ENCODE measurements at regions not wholly inside any gene's neighbourhood (a gene's known extent, or its start where the extent isn't known, plus 50 kb on each side); places are given as distances from the start of the nearest gene placed in this dataset.

DNA sequence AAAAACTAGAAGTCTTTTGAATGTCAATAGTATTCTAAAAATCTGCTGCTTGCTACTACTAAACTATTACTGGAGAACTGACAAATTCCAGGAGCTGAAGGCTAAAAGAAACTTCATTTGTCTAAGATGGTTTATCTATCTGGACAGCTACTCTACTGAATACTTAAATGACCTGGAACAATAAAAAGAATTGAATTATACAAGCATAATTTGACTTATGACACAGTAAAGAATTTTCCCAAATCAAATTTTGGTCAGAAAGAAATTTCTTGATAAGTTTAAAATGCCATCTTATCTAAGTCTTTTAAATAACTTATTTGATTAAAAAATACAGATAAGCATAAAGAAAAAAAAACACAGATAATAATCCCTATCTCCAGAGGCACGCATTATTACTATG lies 80.2 kb upstream of the ITGA4 start:
- H4K20me1 ChIP-seq, result no peaks in the 10 kb centered on the region
- H3K27ac ChIP-seq, result no peak overlapping the region
- H3K9ac ChIP-seq, result no peak overlapping the region
- H3K4me3 ChIP-seq, result no peak overlapping the region
- no peaks in the 10 kb centered on the region for H3K36me3 ChIP-seq
- H3K4me2 ChIP-seq, result no peak overlapping the region
- peaks cover 42% of the 10 kb centered on the region for H3K4me1 ChIP-seq
- no peaks in the 10 kb centered on the region for H3K27me3 ChIP-seq
- peaks cover 5% of the 10 kb centered on the region; the same call in 1 of the 2 replicates for H3K9me3 ChIP-seq
- no peak for TF ChIP-seq Cebpa-rat (IDR thresholded peaks at IDR 0.05)

DNA sequence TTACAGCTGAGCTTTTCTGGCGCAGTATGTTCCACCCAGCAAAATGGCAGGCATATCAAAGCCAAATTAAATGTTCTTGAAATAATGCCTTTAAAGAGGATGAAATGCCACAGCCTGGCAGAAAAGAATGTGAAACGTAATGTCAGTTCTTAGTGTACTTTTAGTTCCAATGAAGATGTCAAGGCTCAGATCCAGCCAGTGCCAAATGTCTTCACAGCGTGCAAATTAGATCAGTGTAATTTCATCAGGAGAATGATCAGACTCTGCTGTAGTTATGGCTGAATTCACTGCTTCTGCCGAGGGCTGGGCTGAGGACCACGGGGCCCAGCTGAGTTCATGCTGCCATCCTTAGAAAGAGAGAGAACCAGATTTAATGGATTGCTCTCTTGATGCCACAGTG lies 78.7 kb upstream of the ITGA4 start:
- no peaks in the 10 kb centered on the region for H4K20me1 ChIP-seq
- H3K9me3 ChIP-seq, result peaks cover 10% of the 10 kb centered on the region; the same call in 1 of the 2 replicates
- H3K4me2 ChIP-seq, result no peak overlapping the region
- H3K4me3 ChIP-seq, result no peak overlapping the region
- no peaks in the 10 kb centered on the region for H3K36me3 ChIP-seq
- H3K27me3 ChIP-seq, result no peaks in the 10 kb centered on the region
- H3K9ac ChIP-seq, result no peak overlapping the region
- H3K4me1 ChIP-seq, result peaks cover 34% of the 10 kb centered on the region
- H3K27ac ChIP-seq, result no peak overlapping the region
- no peak for TF ChIP-seq Cebpa-rat (IDR thresholded peaks at IDR 0.05)

- Histone ChIP-seq H3K27ac (no peak overlapping the region), H3K36me3 (no peaks in the 10 kb centered on the region), H3K4me1 (peaks cover 23% of the 10 kb centered on the region), H3K4me3 (no peak overlapping the region), H3K9ac (no peak overlapping the region), H3K9me3 (peaks cover 18% of the 10 kb centered on the region), H3K27me3 (no peaks in the 10 kb centered on the region), H3K4me2 (peak overlapping the region; percentile 56), H4K20me1 (no peaks in the 10 kb centered on the region)
- no peak for TF ChIP-seq Cebpa-rat (IDR thresholded peaks at IDR 0.05)
Observed at GRCh38 chr2:181380581-181380980, 76.6 kb upstream of the ITGA4 start.

GRCh38 chr2:181384923-181385322 lies 72.3 kb upstream of the ITGA4 start:
- H3K36me3 ChIP-seq, result no peaks in the 10 kb centered on the region
- no peaks in the 10 kb centered on the region for H4K20me1 ChIP-seq
- no peaks in the 10 kb centered on the region for H3K27me3 ChIP-seq
- peaks cover 13% of the 10 kb centered on the region; the same call in 1 of the 2 replicates for H3K9me3 ChIP-seq
- no peak overlapping the region for H3K4me3 ChIP-seq
- TF ChIP-seq Cebpa-rat (IDR thresholded peaks at IDR 0.05), result no peak
- no peak overlapping the region for H3K4me2 ChIP-seq
- no peak overlapping the region for H3K27ac ChIP-seq
- H3K4me1 ChIP-seq, result peaks cover 11% of the 10 kb centered on the region
- no peak overlapping the region for H3K9ac ChIP-seq

- Histone ChIP-seq H4K20me1 (no peaks in the 10 kb centered on the region), H3K9ac (no peak overlapping the region), H3K27me3 (no peaks in the 10 kb centered on the region), H3K4me2 (no peak overlapping the region), H3K4me1 (peaks cover 14% of the 10 kb centered on the region), H3K27ac (no peak overlapping the region), H3K36me3 (no peaks in the 10 kb centered on the region), H3K9me3 (no peaks in the 10 kb centered on the region), H3K4me3 (no peak overlapping the region)
- TF ChIP-seq Cebpa-rat (IDR thresholded peaks at IDR 0.05), result no peak
Observed at GRCh38 chr2:181389524-181389923, 67.7 kb upstream of the ITGA4 start.

GRCh38 chr2:181393472-181393871 lies 63.7 kb upstream of the ITGA4 start:
- TF ChIP-seq Cebpa-rat (IDR thresholded peaks at IDR 0.05), result no peak
- Histone ChIP-seq H3K27ac (peak overlapping the region; percentile 67), H3K9ac (no peak overlapping the region), H4K20me1 (no peaks in the 10 kb centered on the region), H3K36me3 (no peaks in the 10 kb centered on the region), H3K4me2 (peak overlapping the region; percentile 70), H3K4me3 (peak overlapping the region; percentile 31; the same call in 1 of the 2 replicates), H3K27me3 (no peaks in the 10 kb centered on the region), H3K9me3 (peaks cover 7% of the 10 kb centered on the region), H3K4me1 (peaks cover 47% of the 10 kb centered on the region)

GRCh38 chr2:181394741-181395437 lies 62.3 kb upstream of the ITGA4 start:
- Histone ChIP-seq H3K27me3 (no peaks in the 10 kb centered on the region), H3K4me3 (0 out of 2 replicates have a peak overlapping the region, but pooled peaks have one; percentile 3), H4K20me1 (no peaks in the 10 kb centered on the region), H3K36me3 (no peaks in the 10 kb centered on the region), H3K27ac (peak overlapping the region; percentile 43; the same call in 1 of the 2 replicates), H3K4me2 (peak overlapping the region; percentile 41), H3K4me1 (peaks cover 56% of the 10 kb centered on the region), H3K9me3 (peaks cover 7% of the 10 kb centered on the region), H3K9ac (no peak overlapping the region)
- no peak for TF ChIP-seq Cebpa-rat (IDR thresholded peaks at IDR 0.05)

DNA sequence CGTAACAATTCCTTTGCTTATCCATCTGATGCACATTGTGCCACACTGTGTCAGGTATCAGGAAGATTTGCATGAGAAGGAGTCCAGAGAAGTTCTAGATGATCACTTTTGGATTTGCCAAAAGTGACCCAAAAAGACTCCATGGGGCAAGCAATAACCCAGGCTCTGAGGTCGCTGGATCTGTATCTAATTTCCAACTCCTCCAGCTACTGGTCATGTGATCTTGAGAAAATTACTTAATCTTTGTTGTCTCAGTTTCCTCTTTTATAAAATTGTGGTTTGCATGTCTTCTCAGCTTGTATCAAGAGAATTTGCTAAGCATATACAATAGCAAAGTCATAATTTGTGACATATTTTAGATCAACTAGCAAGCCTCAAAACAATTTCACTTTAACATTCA lies 61.3 kb upstream of the ITGA4 start:
- TF ChIP-seq Cebpa-rat (IDR thresholded peaks at IDR 0.05), result no peak
- peaks cover 7% of the 10 kb centered on the region for H3K9me3 ChIP-seq
- no peaks in the 10 kb centered on the region for H3K27me3 ChIP-seq
- H3K4me3 ChIP-seq, result no peak overlapping the region
- H3K36me3 ChIP-seq, result no peaks in the 10 kb centered on the region
- peaks cover 56% of the 10 kb centered on the region for H3K4me1 ChIP-seq
- H4K20me1 ChIP-seq, result no peaks in the 10 kb centered on the region
- no peak overlapping the region for H3K9ac ChIP-seq
- no peak overlapping the region for H3K27ac ChIP-seq
- 0 out of 2 replicates have a peak overlapping the region, but pooled peaks have one; percentile 32 for H3K4me2 ChIP-seq

DNA sequence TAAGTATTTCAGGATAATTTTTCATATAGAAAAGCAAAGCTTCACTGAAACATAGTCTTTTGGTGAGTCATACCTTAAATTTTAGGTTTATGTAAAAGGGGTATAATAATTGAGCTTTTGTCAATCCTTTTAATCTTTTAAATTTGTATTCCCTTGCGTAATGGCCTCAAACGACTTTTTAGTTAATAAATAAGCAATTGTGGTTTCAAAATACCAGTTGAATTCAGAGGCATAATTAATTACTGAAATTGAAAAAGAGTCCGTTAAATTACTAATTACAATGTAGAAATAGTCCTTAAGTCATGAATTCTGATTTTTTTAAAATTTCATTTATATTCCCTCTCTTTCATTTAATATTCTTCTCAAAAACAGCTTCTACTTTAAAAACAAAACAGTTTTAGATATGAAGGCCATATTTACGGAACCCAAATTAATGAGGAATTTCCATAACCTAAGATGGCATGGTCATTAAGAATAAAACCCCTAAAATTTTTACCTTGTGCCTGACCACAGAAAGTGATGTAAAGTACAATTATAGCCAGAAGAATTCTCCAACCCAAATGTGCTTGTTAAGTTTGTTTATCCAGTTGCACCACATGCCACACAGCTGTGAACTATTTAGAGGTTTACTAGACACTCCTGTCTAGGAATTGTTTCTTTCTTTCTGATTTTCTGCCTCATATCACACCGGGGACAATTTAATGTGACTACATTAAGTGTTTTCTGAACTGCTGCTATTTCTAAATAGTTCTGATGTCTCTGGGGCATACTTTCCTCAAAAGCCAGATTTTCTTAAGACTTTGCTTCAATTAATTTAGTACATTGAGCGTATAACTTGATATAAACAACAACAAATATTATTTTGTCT lies 60.7 kb upstream of the ITGA4 start:
- no peaks in the 10 kb centered on the region for H3K27me3 ChIP-seq
- no peak overlapping the region for H3K4me3 ChIP-seq
- peaks cover 7% of the 10 kb centered on the region for H3K9me3 ChIP-seq
- TF ChIP-seq Cebpa-rat (IDR thresholded peaks at IDR 0.05), result no peak
- H3K9ac ChIP-seq, result no peak overlapping the region
- no peaks in the 10 kb centered on the region for H3K36me3 ChIP-seq
- peak overlapping the region; percentile 32 for H3K4me2 ChIP-seq
- H3K4me1 ChIP-seq, result peaks cover 56% of the 10 kb centered on the region
- no peak overlapping the region for H3K27ac ChIP-seq
- H4K20me1 ChIP-seq, result no peaks in the 10 kb centered on the region

- Histone ChIP-seq H3K4me3 (no peak overlapping the region), H3K9me3 (peaks cover 7% of the 10 kb centered on the region), H3K4me2 (peak overlapping the region; percentile 32; the same call in 1 of the 2 replicates), H3K36me3 (no peaks in the 10 kb centered on the region), H4K20me1 (no peaks in the 10 kb centered on the region), H3K27ac (no peak overlapping the region), H3K27me3 (no peaks in the 10 kb centered on the region), H3K4me1 (peaks cover 56% of the 10 kb centered on the region), H3K9ac (no peak overlapping the region)
- TF ChIP-seq Cebpa-rat (IDR thresholded peaks at IDR 0.05), result no peak
Observed at GRCh38 chr2:181397331-181397730, 59.9 kb upstream of the ITGA4 start.

All from BLaER1 (cell line).